ENCODE measurements at regions not wholly inside any gene's neighbourhood (a gene's known extent, or its start where the extent isn't known, plus 50 kb on each side); places are given as distances from the start of the nearest gene placed in this dataset.

DNA sequence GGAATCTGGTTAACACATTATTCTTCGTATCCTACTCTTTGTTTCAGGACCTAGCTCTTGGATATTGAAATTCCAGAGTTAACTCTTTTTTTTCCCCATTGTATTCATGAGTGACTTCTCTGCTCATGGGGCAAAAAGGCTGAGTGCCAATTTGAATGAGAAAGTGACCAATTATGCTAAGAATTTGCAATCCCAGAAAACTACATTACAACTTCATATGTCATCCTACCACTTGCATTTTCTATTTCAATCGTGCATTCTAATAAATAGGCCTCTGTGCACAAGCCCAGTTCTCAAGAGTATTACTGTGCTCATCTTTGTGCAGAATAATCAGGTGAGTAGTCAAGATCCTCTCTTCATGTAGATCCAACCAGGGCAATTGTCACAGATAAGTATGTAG is 537.8 kb downstream of the OTOL1 start:
- Histone ChIP-seq H3K9me3 (ENCODE audit: control insufficient read depth, insufficient read depth, low read length) (no peaks in the 10 kb centered on the region), H3K4me3 (ENCODE audit: low read depth, low read length) (no peak overlapping the region), H3K27me3 (ENCODE audit: control insufficient read depth, insufficient read depth, low read length) (no peaks in the 10 kb centered on the region), H3K27ac (ENCODE audit: low read depth, low read length) (no peak overlapping the region)
- ChIA-PET CTCF (no interaction called here), POLR2A (no interaction called here)
- no peak for DNase-seq (ENCODE audit: low read depth, low spot score)
- TF ChIP-seq, protein P1, sequence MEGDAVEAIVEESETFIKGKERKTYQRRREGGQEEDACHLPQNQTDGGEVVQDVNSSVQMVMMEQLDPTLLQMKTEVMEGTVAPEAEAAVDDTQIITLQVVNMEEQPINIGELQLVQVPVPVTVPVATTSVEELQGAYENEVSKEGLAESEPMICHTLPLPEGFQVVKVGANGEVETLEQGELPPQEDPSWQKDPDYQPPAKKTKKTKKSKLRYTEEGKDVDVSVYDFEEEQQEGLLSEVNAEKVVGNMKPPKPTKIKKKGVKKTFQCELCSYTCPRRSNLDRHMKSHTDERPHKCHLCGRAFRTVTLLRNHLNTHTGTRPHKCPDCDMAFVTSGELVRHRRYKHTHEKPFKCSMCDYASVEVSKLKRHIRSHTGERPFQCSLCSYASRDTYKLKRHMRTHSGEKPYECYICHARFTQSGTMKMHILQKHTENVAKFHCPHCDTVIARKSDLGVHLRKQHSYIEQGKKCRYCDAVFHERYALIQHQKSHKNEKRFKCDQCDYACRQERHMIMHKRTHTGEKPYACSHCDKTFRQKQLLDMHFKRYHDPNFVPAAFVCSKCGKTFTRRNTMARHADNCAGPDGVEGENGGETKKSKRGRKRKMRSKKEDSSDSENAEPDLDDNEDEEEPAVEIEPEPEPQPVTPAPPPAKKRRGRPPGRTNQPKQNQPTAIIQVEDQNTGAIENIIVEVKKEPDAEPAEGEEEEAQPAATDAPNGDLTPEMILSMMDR (IDR thresholded peaks at IDR 0.05; ENCODE audit: low read depth, low read length): no peak

DNA sequence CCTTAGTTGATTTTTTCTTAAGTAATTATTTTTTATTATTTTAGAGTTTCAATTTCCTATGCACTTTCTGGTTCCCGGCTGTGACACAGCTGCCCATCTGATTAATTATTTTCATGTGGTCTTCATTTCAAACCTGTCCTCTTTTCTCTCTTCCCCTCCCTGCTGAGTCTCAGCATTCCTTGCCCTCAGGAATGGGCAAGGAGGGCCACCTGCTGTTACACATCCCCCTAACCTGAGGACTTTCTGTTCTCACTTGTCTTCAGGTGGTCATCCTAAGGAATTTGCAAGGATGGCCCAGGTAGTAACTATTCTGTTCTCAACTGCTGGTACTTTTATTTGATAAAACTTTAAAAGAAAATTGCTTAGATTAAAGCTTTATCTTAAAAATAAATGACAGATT is 545.0 kb downstream of the OTOL1 start:
- Histone ChIP-seq H3K27ac (ENCODE audit: low read depth, low read length) (no peak overlapping the region), H3K27me3 (ENCODE audit: control insufficient read depth, insufficient read depth, low read length) (no peaks in the 10 kb centered on the region), H3K4me3 (ENCODE audit: low read depth, low read length) (no peak overlapping the region), H3K9me3 (ENCODE audit: control insufficient read depth, insufficient read depth, low read length) (no peaks in the 10 kb centered on the region)
- TF ChIP-seq, protein P1 (IDR thresholded peaks at IDR 0.05; ENCODE audit: low read depth, low read length): no peak
- ChIA-PET POLR2A (interaction anchor here (0.6 kb wide), 1 partner anchor 128 kb away, joined by 3 read pairs; no protein-coding TSS in a partner anchor), CTCF (no interaction called here)
- no peak for DNase-seq (ENCODE audit: low read depth, low spot score)

DNA sequence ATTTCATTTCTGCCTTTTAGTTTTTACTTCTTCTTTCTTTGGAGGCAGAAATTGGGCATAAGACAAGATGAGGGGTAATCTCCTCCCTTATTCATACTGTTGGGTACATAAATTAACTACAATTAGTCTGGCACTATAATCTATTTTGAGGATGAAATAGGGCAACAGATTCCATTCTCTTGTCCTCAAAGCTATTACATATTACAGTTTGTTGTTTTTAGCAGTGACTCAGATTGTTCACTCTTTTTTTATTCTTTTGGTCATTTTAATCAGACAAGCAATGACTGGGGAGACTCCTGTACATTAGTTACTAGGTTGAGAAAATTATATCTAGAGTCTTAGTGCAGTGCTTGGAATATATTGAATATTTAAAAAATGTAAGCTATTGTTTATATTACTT is 556.0 kb downstream of the OTOL1 start:
- Histone ChIP-seq H3K4me3 (ENCODE audit: low read depth, low read length) (no peak overlapping the region), H3K27ac (ENCODE audit: low read depth, low read length) (no peak overlapping the region), H3K27me3 (ENCODE audit: control insufficient read depth, insufficient read depth, low read length) (no peaks in the 10 kb centered on the region), H3K9me3 (ENCODE audit: control insufficient read depth, insufficient read depth, low read length) (no peaks in the 10 kb centered on the region)
- ChIA-PET POLR2A (no interaction called here), CTCF (no interaction called here)
- TF ChIP-seq, protein P1 (IDR thresholded peaks at IDR 0.05; ENCODE audit: low read depth, low read length): no peak
- no peak for DNase-seq (ENCODE audit: low read depth, low spot score)

DNA sequence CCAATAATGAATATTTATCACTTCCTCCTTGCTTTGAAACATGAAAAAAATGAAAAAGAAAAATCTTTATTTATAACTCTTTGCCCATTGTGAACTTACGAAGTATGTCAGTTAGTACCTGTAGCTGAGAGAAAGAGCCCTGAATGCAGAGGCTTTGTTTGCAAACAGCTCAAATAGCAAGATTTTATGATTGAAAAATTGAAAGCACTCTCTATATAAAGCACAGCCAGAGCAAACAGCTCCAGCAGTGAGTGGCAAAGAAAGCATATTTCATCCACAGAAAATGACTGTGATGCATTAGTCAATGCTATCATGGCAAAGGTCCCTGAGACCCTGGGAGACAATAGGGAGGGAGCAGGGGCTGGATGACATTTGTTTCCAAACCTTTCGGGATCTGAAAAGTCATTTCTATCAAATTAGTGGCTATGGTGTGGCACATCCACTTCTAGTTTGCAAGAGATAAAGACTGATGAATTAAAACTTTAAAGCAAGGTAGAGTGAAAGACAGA is 576.1 kb downstream of the OTOL1 start:
- ChIA-PET POLR2A (no interaction called here), CTCF (no interaction called here)
- no peaks in the 10 kb centered on the region for H3K27me3 ChIP-seq (ENCODE audit: control insufficient read depth, insufficient read depth, low read length)
- DNase-seq (ENCODE audit: low read depth, low spot score): no peak
- TF ChIP-seq, protein P1 (IDR thresholded peaks at IDR 0.05; ENCODE audit: low read depth, low read length): no peak
- H3K9me3 ChIP-seq (ENCODE audit: control insufficient read depth, insufficient read depth, low read length): no peaks in the 10 kb centered on the region
- no peak overlapping the region for H3K27ac ChIP-seq (ENCODE audit: low read depth, low read length)
- H3K4me3 ChIP-seq (ENCODE audit: low read depth, low read length): no peak overlapping the region

DNA sequence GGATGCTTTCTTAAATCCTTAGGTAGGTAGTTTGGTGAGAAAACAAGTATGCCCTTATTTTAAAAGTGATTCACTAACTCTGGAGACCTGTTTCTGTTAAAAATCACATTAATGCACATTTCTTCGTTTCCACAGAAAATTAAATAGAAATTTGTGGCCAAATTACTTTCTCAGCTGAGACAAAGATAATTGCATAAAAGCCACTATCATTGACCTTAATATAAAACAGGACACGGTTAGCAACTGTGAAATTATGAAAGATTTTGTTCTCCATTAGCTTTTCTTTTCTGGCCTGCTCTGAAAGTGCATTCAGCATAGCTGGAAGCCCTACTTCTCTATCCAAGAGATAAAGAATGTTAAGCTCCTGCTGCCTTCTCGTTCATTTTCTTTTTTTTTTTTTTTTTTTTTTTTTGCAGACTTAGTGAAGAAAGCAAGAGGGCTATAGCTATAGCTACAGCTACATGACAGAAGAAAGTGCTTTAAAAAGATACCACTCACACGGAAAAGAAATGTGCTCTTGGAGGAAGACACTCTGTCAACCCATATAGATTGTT is 576.9 kb downstream of the OTOL1 start:
- no peak overlapping the region for H3K4me3 ChIP-seq (ENCODE audit: low read depth, low read length)
- DNase-seq (ENCODE audit: low read depth, low spot score): no peak
- no peaks in the 10 kb centered on the region for H3K9me3 ChIP-seq (ENCODE audit: control insufficient read depth, insufficient read depth, low read length)
- ChIA-PET POLR2A (no interaction called here), CTCF (no interaction called here)
- TF ChIP-seq, protein P1 (IDR thresholded peaks at IDR 0.05; ENCODE audit: low read depth, low read length): no peak
- H3K27me3 ChIP-seq (ENCODE audit: control insufficient read depth, insufficient read depth, low read length): no peaks in the 10 kb centered on the region
- H3K27ac ChIP-seq (ENCODE audit: low read depth, low read length): no peak overlapping the region
